ENCODE measurements at regions not wholly inside any gene's neighbourhood (a gene's known extent, or its start where the extent isn't known, plus 50 kb on each side); places are given as distances from the start of the nearest gene placed in this dataset.

- Histone ChIP-seq H3K4me2 (no peak overlapping the region), H3K9ac (no peak overlapping the region), H3K36me3 (ENCODE audit: insufficient read depth) (no peaks in the 10 kb centered on the region)
These were observed 257.3 kb downstream of the GLI2 start for GRCh38 chr2:120992791-120993555.

DNA sequence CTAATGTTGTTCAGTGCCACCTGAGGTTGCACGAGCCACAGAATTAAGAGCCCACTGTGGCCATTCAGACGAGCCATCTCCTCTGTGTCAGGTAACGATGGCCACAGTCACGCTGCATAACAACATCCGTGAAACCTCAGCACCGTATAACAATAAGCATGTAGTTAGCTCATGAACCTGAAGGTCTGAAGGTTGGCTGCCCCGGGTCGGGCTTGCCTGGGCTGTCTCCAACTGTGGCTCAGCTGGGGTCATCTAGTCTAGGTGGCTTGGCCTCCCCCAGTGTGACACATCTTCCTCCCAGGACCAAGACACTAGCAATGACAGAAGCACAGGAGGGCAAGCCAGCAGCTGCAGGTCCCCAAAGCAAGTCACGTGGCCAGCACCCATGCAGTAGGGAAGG is 258.0 kb downstream of the GLI2 start:
- H3K4me3 ChIP-seq (IDR thresholded peaks at IDR 0.05; ENCODE audit: insufficient read depth, low read depth, low read length) = no peak overlapping the region
- H2AFZ ChIP-seq (ENCODE audit: low read depth) = no peak overlapping the region
- H3K4me2 ChIP-seq = no peak overlapping the region
- H3K79me2 ChIP-seq (ENCODE audit: insufficient read depth, low read depth) = no peaks in the 10 kb centered on the region
- no peaks in the 10 kb centered on the region for H3K36me3 ChIP-seq (ENCODE audit: insufficient read depth)
- no peak overlapping the region for H3K27ac ChIP-seq
- H4K20me1 ChIP-seq (ENCODE audit: insufficient read depth) = no peaks in the 10 kb centered on the region
- no peak overlapping the region for H3K9ac ChIP-seq
- no peaks in the 10 kb centered on the region for H3K27me3 ChIP-seq (ENCODE audit: insufficient read depth, low read depth)
- H3K4me1 ChIP-seq (ENCODE audit: low read depth, poor library complexity, severe bottlenecking) = no peaks in the 10 kb centered on the region
- TF ChIP-seq CTCF (conservative IDR thresholded peaks at IDR 0.05; ENCODE audit: low read depth, low read length) = no peak

More at GRCh38 chr2:120992791-120993555, 257.3 kb downstream of the GLI2 start:
- Histone ChIP-seq H3K4me1 (ENCODE audit: low read depth, poor library complexity, severe bottlenecking) (no peaks in the 10 kb centered on the region), H2AFZ (ENCODE audit: low read depth) (no peak overlapping the region), H4K20me1 (ENCODE audit: insufficient read depth) (no peaks in the 10 kb centered on the region), H3K79me2 (ENCODE audit: insufficient read depth, low read depth) (no peaks in the 10 kb centered on the region), H3K4me3 (IDR thresholded peaks at IDR 0.05; ENCODE audit: insufficient read depth, low read depth, low read length) (no peak overlapping the region), H3K27me3 (ENCODE audit: insufficient read depth, low read depth) (no peaks in the 10 kb centered on the region), H3K27ac (no peak overlapping the region)
- no peak for TF ChIP-seq CTCF (conservative IDR thresholded peaks at IDR 0.05; ENCODE audit: low read depth, low read length)

DNA sequence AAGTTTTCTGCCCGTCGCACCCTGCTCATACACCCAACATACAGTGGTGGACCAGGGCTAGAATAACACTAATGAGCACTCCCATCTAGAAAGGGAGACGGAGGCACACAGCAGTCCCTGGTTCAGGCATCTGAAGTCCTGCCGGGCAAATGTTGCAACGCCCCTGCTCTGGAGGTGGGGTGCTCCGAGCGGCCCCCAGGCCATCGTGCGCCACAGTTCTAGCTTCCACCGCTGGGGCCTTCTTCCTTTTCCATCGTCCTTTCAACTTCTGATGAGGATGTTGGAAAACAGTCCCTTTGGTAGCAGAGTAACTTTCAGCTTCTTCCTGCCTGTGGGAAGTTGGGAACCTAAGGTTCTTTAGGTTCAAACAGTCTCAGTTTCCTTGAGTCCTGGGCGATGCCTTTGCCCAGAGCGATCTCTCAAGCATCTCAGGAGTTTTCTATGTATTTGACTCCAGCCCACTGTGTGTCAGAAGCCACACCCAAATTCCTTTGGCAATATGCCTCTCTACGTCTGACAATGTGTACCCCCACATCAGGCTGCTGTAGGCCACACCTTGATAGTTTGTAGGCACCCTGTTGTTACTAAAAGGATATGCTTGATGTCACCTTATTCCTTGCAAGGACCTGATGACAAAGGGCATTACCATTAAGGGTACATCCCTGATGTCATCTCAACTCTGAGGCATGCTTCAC is 258.8 kb downstream of the GLI2 start:
- Histone ChIP-seq H3K4me2 (no peak overlapping the region), H2AFZ (ENCODE audit: low read depth) (no peak overlapping the region), H3K4me3 (IDR thresholded peaks at IDR 0.05; ENCODE audit: insufficient read depth, low read depth, low read length) (no peak overlapping the region), H3K4me1 (ENCODE audit: low read depth, poor library complexity, severe bottlenecking) (no peaks in the 10 kb centered on the region), H3K27me3 (ENCODE audit: insufficient read depth, low read depth) (no peaks in the 10 kb centered on the region), H3K36me3 (ENCODE audit: insufficient read depth) (no peaks in the 10 kb centered on the region), H3K27ac (no peak overlapping the region), H4K20me1 (ENCODE audit: insufficient read depth) (no peaks in the 10 kb centered on the region), H3K79me2 (ENCODE audit: insufficient read depth, low read depth) (no peaks in the 10 kb centered on the region), H3K9ac (no peak overlapping the region)
- TF ChIP-seq CTCF (conservative IDR thresholded peaks at IDR 0.05; ENCODE audit: low read depth, low read length) = no peak

DNA sequence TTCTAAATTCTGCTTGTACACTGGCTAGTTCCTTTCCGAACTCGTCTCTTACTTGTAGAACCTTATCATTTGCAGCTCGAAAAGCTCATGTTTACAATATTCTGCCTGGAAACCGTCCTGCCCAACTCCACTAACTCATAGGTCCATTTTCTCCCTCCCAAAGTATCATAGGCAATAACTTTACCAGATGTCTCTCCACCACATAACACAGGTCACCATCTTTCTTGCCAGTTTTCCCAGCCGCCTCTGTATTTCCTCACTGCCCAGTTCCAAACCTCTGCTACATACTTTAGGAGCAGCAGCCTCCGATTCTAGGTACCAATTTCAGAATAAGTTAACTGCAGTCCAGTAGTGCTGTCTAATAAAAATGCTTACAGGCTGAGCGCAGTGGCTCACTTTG is 259.5 kb downstream of the GLI2 start:
- Histone ChIP-seq H3K27me3 (ENCODE audit: insufficient read depth, low read depth) (no peaks in the 10 kb centered on the region), H3K9ac (no peak overlapping the region), H3K4me1 (ENCODE audit: low read depth, poor library complexity, severe bottlenecking) (no peaks in the 10 kb centered on the region), H3K27ac (no peak overlapping the region), H3K79me2 (ENCODE audit: insufficient read depth, low read depth) (no peaks in the 10 kb centered on the region), H2AFZ (ENCODE audit: low read depth) (no peak overlapping the region), H3K4me3 (IDR thresholded peaks at IDR 0.05; ENCODE audit: insufficient read depth, low read depth, low read length) (no peak overlapping the region), H3K4me2 (no peak overlapping the region), H3K36me3 (ENCODE audit: insufficient read depth) (no peaks in the 10 kb centered on the region), H4K20me1 (ENCODE audit: insufficient read depth) (no peaks in the 10 kb centered on the region)
- no peak for TF ChIP-seq CTCF (conservative IDR thresholded peaks at IDR 0.05; ENCODE audit: low read depth, low read length)

Data from KMS-11 (cell line).